T-cell (primary cell): ENCODE measurements at regions not wholly inside any gene's neighbourhood (a gene's known extent, or its start where the extent isn't known, plus 50 kb on each side); places are given as distances from the start of the nearest gene placed in this dataset.

Experiments
- ATAC-seq, 4 experiments: fragments of 200-7000 bp in 3 of 4; fragments of 150-1000 bp in 1 of 4; cut with Tn5 transposase; replicated peaks in 1 of 4; 1 replicate in 3 of 4; 2 replicates in 1 of 4; pipeline ENCODE4 v1.10.0; 2021; ENCODE audit warnings: moderate library complexity in 3 of 4, mild to moderate bottlenecking in 2 of 4, moderate number of reproducible peaks in 1 of 4
- CTCF ChIA-PET, 2 donors: fragments of 300-600 bp; sonication (Branson Sonifier 250); formaldehyde crosslinking; loops; one replicate each; lab custom pipeline; 2022; ENCODE audit warnings: antibody characterized with exemption in 2 of 2; lab: Charles Lee
- POLR2A ChIA-PET, 2 donors: fragments of 300-600 bp; sonication (Branson Sonifier 250); formaldehyde crosslinking; loops; one replicate each; lab custom pipeline; 2022; ENCODE audit warnings: antibody characterized with exemption in 2 of 2; lab: Charles Lee
- DNase-seq, 35 experiments: peaks; one replicate each; pipeline versions ENCODE4 v3.0.0 to v3.0.0-alpha.2; 2013 to 2023
- H3K27ac ChIP-seq: one replicate; pipeline ENCODE4 v1.5.1; 2013; ENCODE audit warnings: low read length
- H3K27me3 ChIP-seq, 2 experiments: replicated peaks in 1 of 2; 1 replicate in 1 of 2; 2 replicates in 1 of 2; pipeline versions ENCODE4 v1.6.1 to v1.7.0; 2013; ENCODE audit warnings: low read length in 1 of 2, mixed read lengths in 1 of 2; ENCODE audit not compliant: control insufficient read depth in 2 of 2, insufficient read depth in 2 of 2; ENCODE audit errors: extremely low read depth in 1 of 2
- H3K36me3 ChIP-seq, 2 donors: 1 replicate in 1 of 2; 2 replicates in 1 of 2; pipeline versions ENCODE4 v1.6.1 to v1.7.0; 2013; ENCODE audit warnings: low read length in 1 of 2; ENCODE audit not compliant: control insufficient read depth in 2 of 2, insufficient read depth in 1 of 2; ENCODE audit errors: extremely low read depth in 1 of 2
- H3K4me1 ChIP-seq, 2 experiments: 1 replicate in 1 of 2; 2 replicates in 1 of 2; pipeline versions ENCODE4 v1.6.1 to v1.7.0; 2013; ENCODE audit warnings: low read length in 2 of 2, mixed read lengths in 1 of 2; ENCODE audit not compliant: insufficient read depth in 2 of 2, control insufficient read depth in 1 of 2; ENCODE audit errors: extremely low read depth in 1 of 2
- H3K4me3 ChIP-seq, 2 donors: 1 replicate in 1 of 2; 2 replicates in 1 of 2; pipeline versions ENCODE4 v1.5.1 to v1.7.0; 2013; ENCODE audit warnings: mild to moderate bottlenecking in 2 of 2, low read length in 1 of 2, moderate library complexity in 1 of 2; ENCODE audit not compliant: control insufficient read depth in 1 of 2; ENCODE audit errors: extremely low read depth in 1 of 2
- H3K9me3 ChIP-seq: 2 replicates; pipeline ENCODE4 v1.7.0; 2013
- H3K27ac Mint-ChIP-seq, 2 donors: one replicate each; pipeline ENCODE4 v1.8.0; 2020 to 2021; ENCODE audit warnings: mild to moderate bottlenecking in 2 of 2, mixed read lengths in 2 of 2
- H3K27me3 Mint-ChIP-seq, 2 donors: one replicate each; pipeline ENCODE4 v1.8.0; 2021 to 2022; ENCODE audit warnings: mixed read lengths in 2 of 2
- H3K36me3 Mint-ChIP-seq: one replicate; pipeline ENCODE4 v1.8.0; 2021; ENCODE audit warnings: mixed read lengths
- H3K4me1 Mint-ChIP-seq, 3 donors: one replicate each; pipeline ENCODE4 v1.8.0; 2020 to 2022; ENCODE audit warnings: mixed read lengths in 3 of 3, mild to moderate bottlenecking in 1 of 3
- H3K4me3 Mint-ChIP-seq, 3 donors: one replicate each; pipeline ENCODE4 v1.8.0; 2020 to 2022; ENCODE audit warnings: mild to moderate bottlenecking in 3 of 3, mixed read lengths in 3 of 3, moderate library complexity in 3 of 3
- H3K9me3 Mint-ChIP-seq, 3 donors: one replicate each; pipeline ENCODE4 v1.8.0; 2020 to 2022; ENCODE audit warnings: mixed read lengths in 3 of 3
- WGBS: methylation state at CpG from one replicate; pipeline ENCODE4 v1.1.5; 2013; ENCODE audit warnings: missing lambda C conversion rate; ENCODE audit not compliant: insufficient coverage; 5-methylcytosine and 5-hydroxymethylcytosine counted together

- Mint-ChIP-seq H3K9me3 (peaks cover 21 to 34% (median 24%) of the 10 kb centered on the region in 3 donors), H3K4me1 (no peaks in the 10 kb centered on the region), H3K27ac (no peak overlapping the region), H3K4me3 (no peak overlapping the region), H3K36me3 (no peaks in the 10 kb centered on the region), H3K27me3 (no peaks in the 10 kb centered on the region)
- no peaks in the 10 kb centered on the region for H3K9me3 ChIP-seq
- H3K27me3 ChIP-seq, result no peaks in the 10 kb centered on the region
- ATAC-seq (no peak), DNase-seq (no peak)
- no peak overlapping the region for H3K4me3 ChIP-seq
- no peak overlapping the region for H3K27ac ChIP-seq
- POLR2A ChIA-PET, result no interaction called here
- no peaks in the 10 kb centered on the region for H3K4me1 ChIP-seq
- CTCF ChIA-PET, result no interaction called here
- 80% methylated on average over 2 of the region's 3 CpGs for WGBS
- H3K36me3 ChIP-seq, result no peaks in the 10 kb centered on the region
Observed at GRCh38 chr14:26896447-26896846, 298.6 kb upstream of the NOVA1 start.

- Mint-ChIP-seq H3K4me1 (no peaks in the 10 kb centered on the region), H3K36me3 (no peaks in the 10 kb centered on the region), H3K27me3 (no peaks in the 10 kb centered on the region), H3K27ac (no peak overlapping the region), H3K4me3 (no peak overlapping the region), H3K9me3 (peaks cover 21 to 31% (median 25%) of the 10 kb centered on the region in 3 donors)
- POLR2A ChIA-PET, result no interaction called here
- no peak for DNase-seq
- CTCF ChIA-PET, result no interaction called here
- H3K27me3 ChIP-seq, result no peaks in the 10 kb centered on the region
- H3K4me1 ChIP-seq, result no peaks in the 10 kb centered on the region
- H3K27ac ChIP-seq, result no peak overlapping the region
- ATAC-seq, result no peak
- no peaks in the 10 kb centered on the region for H3K9me3 ChIP-seq
- H3K36me3 ChIP-seq, result no peaks in the 10 kb centered on the region
- no peak overlapping the region for H3K4me3 ChIP-seq
Observed at GRCh38 chr14:26897196-26897595, 299.4 kb upstream of the NOVA1 start.

- WGBS, result no CpG with 5 or more reads among the region's 3 CpGs
- Mint-ChIP-seq H3K27ac (no peak overlapping the region), H3K4me3 (no peak overlapping the region), H3K9me3 (peaks cover 11 to 15% (median 12%) of the 10 kb centered on the region in 3 donors), H3K36me3 (no peaks in the 10 kb centered on the region), H3K27me3 (no peaks in the 10 kb centered on the region), H3K4me1 (no peaks in the 10 kb centered on the region)
- ChIA-PET CTCF (no interaction called here), POLR2A (no interaction called here)
- no peaks in the 10 kb centered on the region for H3K4me1 ChIP-seq
- H3K27ac ChIP-seq, result no peak overlapping the region
- no peaks in the 10 kb centered on the region for H3K9me3 ChIP-seq
- H3K4me3 ChIP-seq, result no peak overlapping the region
- DNase-seq, result no peak
- no peaks in the 10 kb centered on the region for H3K36me3 ChIP-seq
- ATAC-seq, result no peak
- no peaks in the 10 kb centered on the region for H3K27me3 ChIP-seq
Observed at GRCh38 chr14:26905229-26905628, 307.4 kb upstream of the NOVA1 start.

- no peak for DNase-seq
- no peak overlapping the region for H3K27ac Mint-ChIP-seq
- H3K4me3 ChIP-seq, result no peak overlapping the region
- H3K4me1 ChIP-seq, result no peaks in the 10 kb centered on the region
- H3K9me3 ChIP-seq, result no peaks in the 10 kb centered on the region
- no peaks in the 10 kb centered on the region for H3K27me3 ChIP-seq
- no peaks in the 10 kb centered on the region for H3K36me3 ChIP-seq
- no peak overlapping the region for H3K4me3 Mint-ChIP-seq
- ChIA-PET POLR2A (no interaction called here), CTCF (no interaction called here)
- ATAC-seq, result no peak
- H3K27ac ChIP-seq, result no peak overlapping the region
- H3K4me1 Mint-ChIP-seq, result no peaks in the 10 kb centered on the region
- no peaks in the 10 kb centered on the region for H3K36me3 Mint-ChIP-seq
- H3K9me3 Mint-ChIP-seq, result peaks cover 14 to 33% (median 16%) of the 10 kb centered on the region in 3 donors
- no peaks in the 10 kb centered on the region for H3K27me3 Mint-ChIP-seq
Observed at GRCh38 chr14:26913786-26914185, 316.0 kb upstream of the NOVA1 start.

- no peak for DNase-seq
- POLR2A ChIA-PET, result no interaction called here
- no peaks in the 10 kb centered on the region for H3K9me3 ChIP-seq
Observed at GRCh38 chr14:26917086-26917485, 319.3 kb upstream of the NOVA1 start.

GRCh38 chr14:26925876-26926584 lies 328.2 kb upstream of the NOVA1 start:
- Histone ChIP-seq H3K4me1 (no peaks in the 10 kb centered on the region), H3K4me3 (no peak overlapping the region), H3K36me3 (no peaks in the 10 kb centered on the region), H3K27me3 (no peaks in the 10 kb centered on the region), H3K9me3 (no peaks in the 10 kb centered on the region), H3K27ac (no peak overlapping the region)
- no peaks in the 10 kb centered on the region for H3K27me3 Mint-ChIP-seq
- peaks cover 16 to 50% (median 26%) of the 10 kb centered on the region in 3 donors for H3K9me3 Mint-ChIP-seq
- WGBS, result 77% methylated on average over 2 of the region's 8 CpGs
- no peak overlapping the region for H3K4me3 Mint-ChIP-seq
- POLR2A ChIA-PET, result no interaction called here
- CTCF ChIA-PET, result no interaction called here
- no peak for DNase-seq
- H3K36me3 Mint-ChIP-seq, result no peaks in the 10 kb centered on the region
- no peak for ATAC-seq
- H3K4me1 Mint-ChIP-seq, result no peaks in the 10 kb centered on the region
- H3K27ac Mint-ChIP-seq, result no peak overlapping the region

More at GRCh38 chr14:26917086-26917485, 319.3 kb upstream of the NOVA1 start:
- Mint-ChIP-seq H3K9me3 (peaks cover 26 to 53% (median 29%) of the 10 kb centered on the region in 3 donors), H3K4me1 (no peaks in the 10 kb centered on the region), H3K36me3 (no peaks in the 10 kb centered on the region), H3K27me3 (no peaks in the 10 kb centered on the region), H3K27ac (no peak overlapping the region), H3K4me3 (no peak overlapping the region)
- WGBS, result no CpG with 5 or more reads among the region's 1 CpG
- Histone ChIP-seq H3K36me3 (no peaks in the 10 kb centered on the region), H3K4me1 (no peaks in the 10 kb centered on the region), H3K4me3 (no peak overlapping the region), H3K27ac (no peak overlapping the region), H3K27me3 (no peaks in the 10 kb centered on the region)
- CTCF ChIA-PET, result no interaction called here
- ATAC-seq, result no peak

- Histone ChIP-seq H3K4me3 (no peak overlapping the region), H3K36me3 (no peaks in the 10 kb centered on the region), H3K27ac (no peak overlapping the region), H3K9me3 (no peaks in the 10 kb centered on the region), H3K4me1 (no peaks in the 10 kb centered on the region), H3K27me3 (no peaks in the 10 kb centered on the region)
- no peak overlapping the region for H3K27ac Mint-ChIP-seq
- no peak for ATAC-seq
- H3K4me3 Mint-ChIP-seq, result no peak overlapping the region
- H3K36me3 Mint-ChIP-seq, result no peaks in the 10 kb centered on the region
- WGBS, result no CpG with 5 or more reads among the region's 3 CpGs
- H3K4me1 Mint-ChIP-seq, result no peaks in the 10 kb centered on the region
- ChIA-PET POLR2A (no interaction called here), CTCF (no interaction called here)
- DNase-seq, result no peak
- H3K27me3 Mint-ChIP-seq, result no peaks in the 10 kb centered on the region
- H3K9me3 Mint-ChIP-seq, result peaks cover 12 to 46% (median 21%) of the 10 kb centered on the region in 3 donors
Observed at GRCh38 chr14:26926585-26926984, 328.8 kb upstream of the NOVA1 start.
